ENCODE measurements at regions not wholly inside any gene's neighbourhood (a gene's known extent, or its start where the extent isn't known, plus 50 kb on each side); places are given as distances from the start of the nearest gene placed in this dataset.

GRCh38 chr6:125379174-125379573 is 77.4 kb upstream of the HDDC2 start:
- no peak for TF ChIP-seq RNF2 (IDR thresholded peaks at IDR 0.05; ENCODE audit: borderline replicate concordance, low read depth, low read length, missing control alignments, poor library complexity, severe bottlenecking)
- no peak for TF ChIP-seq CTCF (IDR thresholded peaks at IDR 0.05; ENCODE audit: control extremely low read depth in 1 of 3, insufficient read depth in 1 of 3, low read depth in 1 of 3, low read length in 3 of 3)
- TF ChIP-seq KDM1A (IDR thresholded peaks at IDR 0.05; ENCODE audit: borderline replicate concordance, low read length): no peak
- no peak for TF ChIP-seq E2F6 (IDR thresholded peaks at IDR 0.05)
- TF ChIP-seq MAFK (IDR thresholded peaks at IDR 0.05; ENCODE audit: low read depth, low read length): no peak
- no peak for TF ChIP-seq USF2 (IDR thresholded peaks at IDR 0.05; ENCODE audit: low read length)
- no peak for TF ChIP-seq POLR2AphosphoS5 (IDR thresholded peaks at IDR 0.05; ENCODE audit: low read depth, low read length)
- TF ChIP-seq PHF8 (conservative IDR thresholded peaks at IDR 0.05; ENCODE audit: low read depth, low read length): no peak
- TF ChIP-seq SIN3A (conservative IDR thresholded peaks at IDR 0.05 in 1 of 2, IDR thresholded peaks at IDR 0.05 in 1 of 2; ENCODE audit: low read depth in 1 of 2, low read length in 2 of 2): no peak
- TF ChIP-seq SP1 (IDR thresholded peaks at IDR 0.05; ENCODE audit: low read depth, low read length): no peak
- no peak for TF ChIP-seq RXRA (IDR thresholded peaks at IDR 0.05; ENCODE audit: insufficient read depth, low read depth, low read length)
- no peak for TF ChIP-seq RFX5 (IDR thresholded peaks at IDR 0.05; ENCODE audit: borderline replicate concordance, low read depth, low read length)
- TF ChIP-seq CHD1 (IDR thresholded peaks at IDR 0.05; ENCODE audit: low read depth, low read length): no peak

Data from H1 (cell line).